GM19193 (cell line): ENCODE measurements at regions not wholly inside any gene's neighbourhood (a gene's known extent, or its start where the extent isn't known, plus 50 kb on each side); places are given as distances from the start of the nearest gene placed in this dataset.

Source experiments
- POLR2A ChIP-seq: IDR thresholded peaks from 4 replicates; pipeline ENCODE4 v1.6.1; 2011; ENCODE audit not compliant: insufficient read depth, insufficient read length; ENCODE audit errors: extremely low read depth

DNA sequence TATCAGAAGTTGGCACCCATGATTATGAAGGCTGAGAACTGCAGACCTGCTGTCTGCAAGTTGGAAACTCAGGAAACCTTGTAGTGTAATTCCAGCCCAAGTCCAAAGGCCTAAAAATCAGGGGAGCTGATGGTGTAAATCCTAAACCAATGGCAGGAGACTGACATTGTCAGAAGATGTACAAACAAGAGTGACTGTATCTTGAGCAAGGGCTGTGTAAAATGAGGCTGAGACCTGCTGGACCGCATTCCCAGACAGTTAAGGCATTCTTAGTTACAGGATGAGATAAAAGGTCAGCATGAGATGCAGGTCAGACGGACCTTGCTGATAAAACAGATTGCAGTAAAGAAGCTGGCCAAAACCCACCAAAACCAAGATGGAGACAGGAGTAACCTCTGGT lies 147.7 kb downstream of the COG6 start:
- TF ChIP-seq POLR2A = no peak

DNA sequence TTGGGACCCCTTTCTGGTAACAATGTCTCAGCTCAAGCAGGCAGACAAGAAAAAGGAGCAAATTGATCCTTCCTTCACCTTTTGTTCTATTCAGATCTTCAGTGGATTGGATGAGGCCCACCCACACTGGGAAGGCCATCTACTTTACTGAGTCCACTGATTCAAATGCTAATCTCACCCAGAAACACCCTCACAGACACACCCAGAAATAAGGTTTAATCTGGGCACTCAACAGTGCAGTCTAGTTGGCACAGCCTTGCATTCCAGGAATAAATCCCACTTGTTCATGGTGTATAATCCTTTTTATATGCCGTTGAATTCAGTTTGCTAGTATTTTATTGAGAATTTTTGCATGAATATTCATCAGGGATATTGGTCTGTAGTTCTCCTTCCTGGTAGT lies 148.4 kb downstream of the COG6 start:
- no peak for TF ChIP-seq POLR2A

GRCh38 chr13:39804332-39805210 lies 149.1 kb downstream of the COG6 start:
- TF ChIP-seq POLR2A = no peak

GRCh38 chr13:39809466-39809865 lies 154.0 kb downstream of the COG6 start:
- TF ChIP-seq POLR2A = no peak

DNA sequence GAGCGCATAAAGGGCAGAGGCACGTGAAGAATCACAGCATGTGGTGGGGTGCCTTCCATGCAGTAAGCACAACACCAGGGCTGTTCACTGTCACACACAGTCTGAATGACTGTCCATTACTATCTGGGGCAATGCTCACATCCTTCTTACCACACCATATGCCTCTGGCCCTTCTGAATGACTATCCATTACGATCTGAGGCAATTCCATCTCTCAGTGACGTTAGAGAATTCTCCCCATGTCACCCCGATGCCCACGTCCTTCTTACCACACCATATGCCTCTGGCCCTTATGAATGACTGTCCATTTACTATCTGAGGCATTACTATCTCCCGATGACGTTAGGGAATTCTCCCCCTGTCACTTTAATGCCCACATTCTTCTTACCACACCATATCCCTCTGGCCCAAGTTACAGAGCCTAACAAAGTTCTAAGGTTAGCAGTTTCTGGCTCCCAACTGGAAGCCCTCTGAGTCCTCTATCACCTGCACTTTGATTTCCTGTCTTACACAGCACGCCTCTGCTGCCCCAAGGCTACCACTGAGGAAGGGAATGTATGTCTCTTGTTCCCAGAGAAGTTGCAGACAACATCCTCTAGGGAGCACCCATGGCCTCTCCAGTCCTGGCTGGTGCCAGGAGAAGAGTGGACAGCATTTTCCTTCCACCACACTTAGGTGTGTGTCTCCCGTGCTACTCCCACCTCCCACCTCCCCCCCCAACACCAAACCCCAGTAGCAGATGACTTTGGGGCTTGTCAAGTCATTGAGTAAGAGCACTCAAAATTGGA lies 154.8 kb downstream of the COG6 start:
- TF ChIP-seq POLR2A = no peak

DNA sequence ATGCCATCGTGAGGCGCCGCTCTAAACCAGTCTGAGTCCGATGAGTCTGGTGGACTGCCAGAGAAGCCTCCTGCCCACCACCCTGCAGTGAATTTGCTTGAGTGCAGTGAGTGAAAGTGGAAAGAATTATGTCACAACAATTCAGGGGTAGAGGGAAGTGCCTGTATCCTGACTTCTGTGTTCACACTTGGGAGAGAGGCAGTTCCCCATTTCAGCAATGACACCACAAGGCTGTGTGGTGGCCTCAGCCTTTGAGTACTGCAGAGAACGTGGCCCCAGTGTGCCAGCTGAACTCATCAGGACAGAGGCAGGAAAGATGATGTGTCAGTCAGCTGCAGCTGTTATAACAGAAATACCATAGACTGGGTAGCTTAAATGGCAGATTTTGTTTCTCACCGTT lies 155.6 kb downstream of the COG6 start:
- TF ChIP-seq POLR2A = no peak

DNA sequence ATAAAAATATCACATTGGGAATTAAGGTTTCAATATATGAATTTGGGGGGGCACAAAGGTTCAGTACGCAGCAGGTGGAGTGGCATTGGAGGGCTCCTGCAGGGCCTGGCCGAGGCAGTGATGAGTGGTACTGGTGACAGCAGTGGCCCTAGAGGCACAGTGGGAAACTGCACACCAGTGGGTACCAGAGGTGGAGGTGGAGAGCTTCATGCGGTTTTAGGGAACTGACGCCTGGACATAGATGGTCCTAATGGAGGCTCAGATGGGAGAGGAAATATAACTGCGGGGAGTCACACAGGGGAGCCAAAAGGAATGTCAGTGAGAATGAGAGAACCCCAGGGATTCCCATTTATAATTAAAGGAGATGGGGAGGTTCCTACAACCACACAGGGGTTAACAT lies 156.2 kb downstream of the COG6 start:
- no peak for TF ChIP-seq POLR2A

- TF ChIP-seq POLR2A = no peak
These were observed 160.1 kb downstream of the COG6 start for GRCh38 chr13:39815345-39816111.

GRCh38 chr13:39816936-39817335 lies 161.5 kb downstream of the COG6 start:
- TF ChIP-seq POLR2A = no peak

DNA sequence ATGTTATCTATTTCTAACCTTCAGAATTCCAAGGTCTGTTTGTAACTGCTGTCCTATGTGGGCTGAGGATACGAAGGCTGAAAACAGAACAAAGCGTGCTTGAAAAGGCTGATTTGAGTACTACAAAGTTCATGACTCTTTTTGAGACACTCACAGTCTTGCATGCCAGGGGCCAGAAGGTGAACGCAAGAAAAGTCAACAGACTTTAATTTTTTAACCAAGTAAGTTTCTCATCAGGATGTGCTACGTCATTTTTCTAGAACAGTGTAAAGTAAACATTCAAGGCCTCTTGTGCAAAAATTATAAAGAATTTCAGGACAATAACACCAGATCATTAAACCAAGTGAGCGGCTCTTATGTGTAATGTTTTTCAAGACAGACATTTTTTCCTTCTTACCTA lies 163.5 kb downstream of the COG6 start:
- no peak for TF ChIP-seq POLR2A

DNA sequence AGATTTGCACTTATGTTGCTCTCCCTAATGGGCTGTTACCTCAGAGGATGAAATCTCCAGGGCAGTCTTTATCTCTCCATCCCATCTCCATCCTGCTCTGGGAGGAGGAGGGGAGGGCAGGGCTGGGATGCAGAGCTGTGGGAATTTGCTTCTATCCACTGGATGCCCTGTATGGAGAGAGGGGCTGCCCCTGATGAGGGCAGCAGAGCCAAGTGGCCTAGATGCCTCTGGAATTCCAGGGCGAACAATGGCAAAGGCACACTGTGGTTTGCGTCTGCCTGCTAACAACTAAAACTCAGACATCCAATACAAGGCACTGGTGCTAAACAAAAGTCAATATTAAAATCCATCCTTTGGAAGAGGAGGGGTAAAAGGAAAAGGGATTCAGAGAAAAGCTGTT lies 165.1 kb downstream of the COG6 start:
- no peak for TF ChIP-seq POLR2A

DNA sequence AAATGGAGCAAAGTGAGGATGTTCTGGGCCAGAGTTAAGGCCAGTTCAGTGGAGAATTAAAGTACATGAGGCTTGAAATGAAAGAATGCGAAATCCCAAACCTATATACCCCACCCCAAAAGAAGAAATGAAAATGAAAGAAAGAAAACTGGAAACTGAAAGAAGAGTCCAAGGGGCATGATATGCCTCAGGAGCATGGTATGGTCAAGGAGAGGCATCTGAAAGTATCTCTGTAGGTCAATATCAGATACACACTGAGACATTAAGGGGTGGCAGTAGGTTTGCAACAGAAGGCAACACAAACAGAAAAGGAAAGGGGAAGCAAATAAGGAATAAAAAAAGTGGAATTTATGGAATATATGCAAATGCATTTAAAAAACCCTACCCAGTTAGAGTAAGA lies 166.5 kb downstream of the COG6 start:
- no peak for TF ChIP-seq POLR2A

GRCh38 chr13:39822437-39822836 lies 167.0 kb downstream of the COG6 start:
- TF ChIP-seq POLR2A = no peak

GRCh38 chr13:39823063-39823713 lies 167.7 kb downstream of the COG6 start:
- no peak for TF ChIP-seq POLR2A

- TF ChIP-seq POLR2A = no peak
These were observed 170.4 kb downstream of the COG6 start for GRCh38 chr13:39825886-39826285.
